Heart left ventricle (tissue), 16 donors: ENCODE measurements at regions not wholly inside any gene's neighbourhood (a gene's known extent, or its start where the extent isn't known, plus 50 kb on each side); places are given as distances from the start of the nearest gene placed in this dataset.

Experiments used
- ATAC-seq, 4 donors: fragments of 200-7000 bp; cut with Tn5 transposase; one replicate each; pipeline ENCODE4 v1.9.1; 2020 to 2022; ENCODE audit warnings: moderate library complexity in 4 of 4, mild to moderate bottlenecking in 3 of 4, moderate number of reproducible peaks in 1 of 4
- DNase-seq, 5 donors: peaks; one replicate each; pipeline ENCODE4 v3.0.0-alpha.2; 2020
- H3K27ac ChIP-seq, 12 donors: fragments of 200-600 bp; sonication (generic) in 4 of 12; one replicate each; pipeline versions ENCODE4 v1.5.0 to v1.8.0; 2016 to 2022; ENCODE audit warnings: mild to moderate bottlenecking in 2 of 12
- H3K27me3 ChIP-seq, 9 donors: fragments of 200-600 bp; sonication (generic) in 2 of 9; one replicate each; pipeline versions ENCODE4 v1.5.1 to v1.8.0; 2016 to 2022; ENCODE audit warnings: mild to moderate bottlenecking in 3 of 9
- H3K36me3 ChIP-seq, 9 donors: fragments of 200-600 bp; sonication (generic) in 2 of 9; one replicate each; pipeline versions ENCODE4 v1.5.0 to v1.8.0; 2018 to 2022; ENCODE audit warnings: mild to moderate bottlenecking in 2 of 9
- H3K4me1 ChIP-seq, 12 donors: fragments of 200-600 bp; sonication (generic) in 4 of 12; one replicate each; pipeline versions ENCODE4 v1.5.0 to v1.8.0; 2016 to 2022; ENCODE audit warnings: mild to moderate bottlenecking in 3 of 12
- H3K4me3 ChIP-seq, 12 donors: fragments of 200-600 bp; sonication (generic) in 4 of 12; one replicate each; pipeline versions ENCODE4 v1.5.0 to v1.8.0; 2017 to 2022; ENCODE audit warnings: mild to moderate bottlenecking in 9 of 12, moderate library complexity in 4 of 12
- H3K9me3 ChIP-seq, 12 donors: fragments of 200-600 bp; sonication (generic) in 4 of 12; one replicate each; pipeline versions ENCODE4 v1.5.0 to v1.8.0; 2016 to 2022; ENCODE audit warnings: mild to moderate bottlenecking in 1 of 12
- CTCF ChIP-seq, 12 donors: fragments of 200-600 bp; sonication (generic) in 4 of 12; IDR thresholded peaks; one replicate each; pipeline versions ENCODE4 v1.5.0 to v1.8.0; 2018 to 2022; ENCODE audit warnings: antibody characterized with exemption in 12 of 12, mild to moderate bottlenecking in 5 of 12
- POLR2A ChIP-seq, 2 donors: fragments of 450-650 bp; IDR thresholded peaks; one replicate each; pipeline ENCODE4 v1.6.1; 2017; ENCODE audit warnings: antibody characterized with exemption in 2 of 2, mild to moderate bottlenecking in 2 of 2, moderate library complexity in 2 of 2
- WGBS, 4 donors: extraction: QIAGEN DNeasy Blood & Tissue Kit in 2 of 4; methylation state at CpG; one replicate each; pipeline versions ENCODE4 v1.1.5 to v1.1.7; 2013 to 2018; 5-methylcytosine and 5-hydroxymethylcytosine counted together
- intact Hi-C, 10 donors: fragments of 100-400 bp; cut with DNase I; formaldehyde crosslinking; loops; one replicate each; pipeline versions ENCODE4 v1.11.1 to v1.14.2; 2022
- donor health status: ischemic (EF 13 %, LVEDD 7.1; RV severe dilation, severe dysfunction).
- donor health status: healthy with polysubstance abuse.
- donor health status: DM: no; HTN: yes; CAD: no.
- donor health status: DM: no; HTN: no; CAD: no.
- donor health status: ischemic (EF 25% LVEDD 6.9; RV normal size, moderate dysfunction).
- donor health status: ischemic (EF 25% LVEDD 5.7; RV mildly dilated, moderate dysfunction).
- donor health status: healthy.
- donor health status: DM: yes; HTN: yes; CAD: no.
- donor health status: ischemic (EF 35%, LVEDD 5.7; RV mildly dilated, moderate dysfunction).
- donor health status: nonischemic (EF 11% LVEDD 7.7; RV severe dilation, severe dysfunction).
- donor health status: DM: yes; HTN: yes; CAD: no.
- donor health status: PGD.
- donor health status: ischemic (EF 29% LVEDD 5.4; RV normal size, mild dysfunction).
- donor health status: nonischemic (EF 23%, LVEDD 6.1; RV moderate dilation, normal function).

- H3K27ac ChIP-seq, result no peak overlapping the region
- H3K4me1 ChIP-seq, result peaks cover 0 to 21% (median 0%) of the 10 kb centered on the region in 12 donors
- no peak for ATAC-seq
- no peak for DNase-seq
- intact Hi-C loops, result no loop called here
- no peaks in the 10 kb centered on the region for H3K9me3 ChIP-seq
- no peaks in the 10 kb centered on the region for H3K36me3 ChIP-seq
- H3K27me3 ChIP-seq, result no peaks in the 10 kb centered on the region
- no peak for TF ChIP-seq CTCF (IDR thresholded peaks at IDR 0.05)
- no peak for TF ChIP-seq POLR2A (IDR thresholded peaks at IDR 0.05)
- H3K4me3 ChIP-seq, result no peak overlapping the region
- WGBS, 4 donors, result 83 to 97% (median 92%) methylated on average over 4 to 6 of the region's 6 CpGs
These were observed 260.4 kb downstream of the IRX1 start for GRCh38 chr5:3856036-3856435.

- WGBS, 4 donors, result 52 to 61% (median 59%) methylated on average over 4 of the region's 4 CpGs
- no peak overlapping the region for H3K4me3 ChIP-seq
- H3K9me3 ChIP-seq, result no peaks in the 10 kb centered on the region
- no peaks in the 10 kb centered on the region for H3K36me3 ChIP-seq
- H3K27me3 ChIP-seq, result no peaks in the 10 kb centered on the region
- H3K27ac ChIP-seq, result no peak overlapping the region
- TF ChIP-seq CTCF (IDR thresholded peaks at IDR 0.05) (no peak), POLR2A (IDR thresholded peaks at IDR 0.05) (no peak)
- DNase-seq, result no peak
- no peak for ATAC-seq
- intact Hi-C loops, result no loop called here
- peaks cover 0 to 13% (median 0%) of the 10 kb centered on the region in 12 donors for H3K4me1 ChIP-seq
These were observed 262.9 kb downstream of the IRX1 start for GRCh38 chr5:3858524-3858923.

DNA sequence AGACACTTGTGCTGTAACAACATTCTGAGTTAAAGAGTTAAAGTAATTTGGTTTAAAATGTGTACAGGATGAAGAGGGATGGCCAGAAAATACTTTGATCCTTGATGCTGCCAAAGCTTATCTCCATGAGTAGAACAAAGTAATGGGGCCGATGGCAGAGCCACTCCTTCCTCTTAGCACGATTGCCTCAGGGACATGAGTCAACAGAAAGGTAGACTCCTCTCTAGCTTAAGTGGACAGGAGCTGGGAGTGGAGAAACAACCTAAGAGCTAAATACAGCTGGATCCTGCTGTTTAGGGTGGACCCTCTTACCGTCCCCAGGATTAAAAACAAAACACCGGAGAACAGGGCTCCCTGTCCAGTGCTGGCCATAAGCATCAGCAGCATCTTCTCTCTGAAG is 267.3 kb downstream of the IRX1 start:
- TF ChIP-seq CTCF (IDR thresholded peaks at IDR 0.05) (no peak), POLR2A (IDR thresholded peaks at IDR 0.05) (no peak)
- WGBS, 4 donors, result 55 to 83% (median 74%) methylated on average over 4 of the region's 4 CpGs
- intact Hi-C loops, result no loop called here
- no peak for DNase-seq
- H3K4me1 ChIP-seq, result no peaks in the 10 kb centered on the region
- no peak overlapping the region for H3K27ac ChIP-seq
- no peaks in the 10 kb centered on the region for H3K36me3 ChIP-seq
- no peak overlapping the region for H3K4me3 ChIP-seq
- no peaks in the 10 kb centered on the region for H3K27me3 ChIP-seq
- H3K9me3 ChIP-seq, result peaks cover 0 to 3% (median 0%) of the 10 kb centered on the region in 12 donors
- no peak for ATAC-seq

DNA sequence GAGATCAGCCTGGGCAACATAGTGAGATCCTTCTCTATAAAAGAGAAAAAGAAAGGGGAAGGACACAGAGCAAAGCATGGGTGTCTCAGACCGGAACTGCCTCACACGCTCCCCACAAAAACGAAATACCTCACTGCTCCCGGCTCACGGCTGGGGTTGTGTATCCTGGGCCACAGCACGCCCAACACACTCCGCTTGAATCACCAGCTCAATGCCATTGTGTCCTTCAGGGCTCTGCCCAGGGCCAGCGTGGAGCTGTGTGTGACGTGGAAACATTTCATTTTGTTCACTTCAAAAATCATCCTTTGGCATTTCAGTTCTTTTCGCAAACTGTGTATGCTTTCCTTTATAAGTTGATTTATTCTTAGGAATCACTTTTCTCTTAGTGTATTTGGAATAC is 279.5 kb downstream of the IRX1 start:
- H3K4me3 ChIP-seq, result no peak overlapping the region
- no peak for ATAC-seq
- no peaks in the 10 kb centered on the region for H3K36me3 ChIP-seq
- H3K27me3 ChIP-seq, result no peaks in the 10 kb centered on the region
- peaks cover 0 to 18% (median 0%) of the 10 kb centered on the region in 12 donors for H3K9me3 ChIP-seq
- no peak overlapping the region for H3K27ac ChIP-seq
- WGBS, 4 donors, result 86 to 93% (median 88%) methylated on average over 10 of the region's 10 CpGs
- no peaks in the 10 kb centered on the region for H3K4me1 ChIP-seq
- no peak for DNase-seq
- intact Hi-C loops, result no loop called here
- TF ChIP-seq CTCF (IDR thresholded peaks at IDR 0.05), result no peak
- no peak for TF ChIP-seq POLR2A (IDR thresholded peaks at IDR 0.05)
